Activated CD8-positive, alpha-beta memory T cell treated with anti-CD3 and anti-CD28 coated beads for 4 hours (primary cell): ENCODE measurements at regions not wholly inside any gene's neighbourhood (a gene's known extent, or its start where the extent isn't known, plus 50 kb on each side); places are given as distances from the start of the nearest gene placed in this dataset.

ENCODE experiments used
- DNase-seq, 2 donors: peaks; one replicate each; pipeline ENCODE4 v3.0.0-alpha.2; 2020; ENCODE audit warnings: low read depth in 2 of 2

- DNase-seq, result no peak
Measured at GRCh38 chr9:78860801-78861475, 564.0 kb downstream of the PSAT1 start.

DNA sequence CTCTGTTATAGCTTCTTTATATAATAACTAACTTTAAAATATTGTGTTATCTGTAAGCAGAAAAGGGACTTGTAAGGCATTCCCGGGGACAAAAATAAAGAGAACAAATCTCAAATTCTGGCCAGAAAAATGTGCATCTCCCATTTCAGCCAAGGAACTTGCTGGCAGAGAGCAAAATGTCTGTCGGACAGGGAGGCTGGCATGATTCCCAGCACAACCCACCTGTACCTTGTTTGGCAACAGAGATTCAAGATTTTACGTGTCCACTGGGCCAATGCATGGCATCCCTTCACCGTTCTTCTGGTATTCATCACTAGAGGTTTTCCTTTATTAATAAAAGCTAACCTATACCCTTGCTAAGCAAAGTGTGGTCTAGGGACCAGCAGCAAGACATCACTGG, 566.6 kb downstream of the PSAT1 start:
- no peak for DNase-seq

DNA sequence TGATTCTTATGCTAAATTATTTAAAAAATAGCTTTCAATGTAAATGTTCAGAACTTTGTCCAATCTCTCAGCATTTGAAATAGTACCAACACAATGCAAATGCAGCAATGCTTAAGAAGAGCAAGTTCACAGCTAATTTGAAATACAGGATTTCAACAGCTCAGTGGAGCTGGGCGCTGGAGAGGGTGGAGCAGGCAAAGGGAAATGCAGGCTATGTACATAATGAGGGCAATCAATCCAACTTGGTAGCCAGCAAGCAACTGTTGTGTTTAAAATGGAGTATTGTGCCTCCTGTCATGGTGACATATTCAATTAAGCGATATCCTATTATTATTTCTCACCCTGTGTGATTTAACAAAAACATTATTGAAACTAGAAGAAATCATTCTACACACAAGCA, 568.8 kb downstream of the PSAT1 start:
- no peak for DNase-seq

GRCh38 chr9:78866207-78867132, 569.5 kb downstream of the PSAT1 start:
- no peak for DNase-seq

- no peak for DNase-seq
Measured at GRCh38 chr9:78871086-78871451, 574.1 kb downstream of the PSAT1 start.

GRCh38 chr9:78871452-78872331, 574.8 kb downstream of the PSAT1 start:
- no peak for DNase-seq

GRCh38 chr9:78874061-78874460, 577.1 kb downstream of the PSAT1 start:
- DNase-seq, result no peak

- no peak for DNase-seq
Measured at GRCh38 chr9:78879324-78880100, 582.6 kb downstream of the PSAT1 start.

GRCh38 chr9:78881295-78881694, 584.4 kb downstream of the PSAT1 start:
- DNase-seq, result no peak

- DNase-seq, result no peak
Measured at GRCh38 chr9:78882481-78882880, 585.6 kb downstream of the PSAT1 start.

GRCh38 chr9:78884611-78885150, 587.8 kb downstream of the PSAT1 start:
- no peak for DNase-seq

- DNase-seq, result no peak
Measured at GRCh38 chr9:78892182-78892581, 595.3 kb downstream of the PSAT1 start.

DNA sequence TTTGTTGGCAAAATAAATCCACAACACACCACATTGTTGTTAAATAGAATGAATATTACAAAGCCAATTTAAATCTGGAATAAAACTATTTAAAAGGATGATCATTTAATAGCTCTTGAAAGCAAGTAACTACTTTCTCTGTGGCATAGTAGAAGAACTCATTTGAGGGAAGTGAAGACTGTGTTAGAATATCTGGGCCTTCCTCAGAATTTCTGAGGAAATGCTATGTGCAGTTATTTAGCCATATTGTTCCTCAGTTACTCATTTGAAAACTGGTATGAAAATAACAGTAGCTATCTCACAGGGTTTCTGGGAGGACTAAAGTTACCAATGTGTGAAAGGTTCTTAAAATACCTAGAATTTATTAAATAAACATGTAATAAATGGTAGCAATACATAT, 595.8 kb downstream of the PSAT1 start:
- no peak for DNase-seq

- DNase-seq, result no peak
Measured at GRCh38 chr9:78893774-78894401, 597.0 kb downstream of the PSAT1 start.

DNA sequence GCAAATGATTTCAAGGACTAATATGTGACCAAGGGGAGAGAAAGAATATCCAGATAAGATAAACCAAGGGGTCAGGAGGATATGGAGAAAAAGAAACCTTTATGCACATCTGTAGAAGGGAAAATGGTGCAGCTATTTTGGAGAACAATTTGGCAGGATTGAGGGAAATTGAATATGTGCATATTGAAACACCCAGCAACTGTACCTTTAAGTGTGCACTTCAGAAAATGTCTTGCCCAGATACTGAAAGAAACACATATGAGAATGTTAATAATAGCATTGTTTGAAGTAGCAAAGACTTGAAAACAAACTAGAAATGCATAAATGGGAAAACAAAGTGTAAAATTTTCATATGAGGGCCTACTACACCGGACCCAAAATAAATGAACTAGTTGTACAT, 599.6 kb downstream of the PSAT1 start:
- no peak for DNase-seq

DNA sequence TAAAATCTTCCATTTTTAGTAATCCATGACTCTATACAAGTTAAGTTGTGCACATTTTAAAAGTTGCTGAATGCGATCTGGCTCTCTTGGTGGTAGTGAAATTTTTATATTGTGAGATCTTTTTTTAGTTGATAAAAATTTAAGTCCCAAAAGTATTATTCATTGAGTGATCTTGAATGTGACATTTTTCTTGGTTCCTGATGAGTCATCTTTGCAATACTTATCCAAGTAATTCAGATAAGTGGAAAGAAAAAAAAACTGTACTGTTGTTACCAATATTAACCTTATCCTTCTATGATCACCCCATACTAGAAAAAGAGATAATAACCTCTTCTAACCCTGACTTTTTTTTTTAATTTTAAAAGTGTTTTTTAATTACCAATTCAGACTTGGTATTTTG, 601.3 kb downstream of the PSAT1 start:
- no peak for DNase-seq

DNA sequence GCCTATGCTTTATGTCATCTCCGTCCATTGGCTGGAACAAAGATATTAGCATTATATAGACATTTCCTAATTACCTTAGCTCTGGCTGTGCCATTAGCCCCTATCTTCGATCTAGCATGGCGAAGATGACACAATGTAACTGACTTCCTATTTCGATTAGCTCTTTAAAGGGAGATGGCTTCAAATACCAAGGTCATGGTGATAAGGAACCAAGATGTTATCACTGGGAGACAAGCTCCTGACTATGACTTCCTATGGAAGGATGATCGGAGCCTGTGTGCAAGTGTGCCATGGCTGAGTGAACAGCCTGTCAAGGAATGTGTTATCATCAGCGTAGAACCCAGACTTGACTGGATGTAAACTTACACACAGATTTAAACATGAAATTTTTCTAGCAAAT, 602.1 kb downstream of the PSAT1 start:
- DNase-seq, result no peak

DNA sequence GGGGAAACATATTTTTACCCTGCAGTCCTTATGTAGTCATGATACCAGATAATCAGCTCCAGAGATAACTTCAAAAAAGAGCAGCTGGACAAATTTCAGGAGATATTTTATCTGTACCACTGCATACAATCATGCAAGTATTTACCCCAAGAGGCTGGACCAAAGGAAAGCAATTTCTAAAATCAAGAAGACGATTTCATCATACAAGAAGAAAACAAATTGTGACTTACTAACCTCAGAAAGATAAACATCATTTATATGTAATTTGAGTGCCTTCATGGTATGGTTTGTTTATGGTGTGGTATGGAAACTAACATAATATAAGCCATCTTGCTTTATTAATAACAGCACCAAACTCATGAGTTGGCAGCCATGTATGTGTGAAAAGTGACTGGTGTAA, 603.6 kb downstream of the PSAT1 start:
- DNase-seq, result no peak

DNA sequence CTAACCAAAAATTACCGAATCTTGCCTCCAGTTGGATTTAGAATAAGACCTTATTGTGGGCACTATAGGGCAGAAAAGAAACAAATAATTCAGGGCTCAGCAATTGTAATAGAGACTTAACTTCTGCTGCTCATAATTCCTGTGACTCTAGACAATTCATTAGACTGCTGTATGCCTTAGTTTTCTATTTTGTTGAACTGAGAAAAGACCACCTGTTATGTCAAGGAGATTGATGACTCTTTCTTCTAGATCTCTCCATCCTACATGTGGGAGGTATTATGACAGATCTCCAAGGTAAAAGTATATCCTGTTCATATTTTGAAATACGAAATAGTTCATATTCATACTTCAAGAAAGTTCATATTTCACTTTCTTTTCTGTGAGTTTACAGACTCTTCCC, 605.1 kb downstream of the PSAT1 start:
- DNase-seq, result no peak

GRCh38 chr9:78903581-78903980, 606.7 kb downstream of the PSAT1 start:
- DNase-seq, result no peak

DNA sequence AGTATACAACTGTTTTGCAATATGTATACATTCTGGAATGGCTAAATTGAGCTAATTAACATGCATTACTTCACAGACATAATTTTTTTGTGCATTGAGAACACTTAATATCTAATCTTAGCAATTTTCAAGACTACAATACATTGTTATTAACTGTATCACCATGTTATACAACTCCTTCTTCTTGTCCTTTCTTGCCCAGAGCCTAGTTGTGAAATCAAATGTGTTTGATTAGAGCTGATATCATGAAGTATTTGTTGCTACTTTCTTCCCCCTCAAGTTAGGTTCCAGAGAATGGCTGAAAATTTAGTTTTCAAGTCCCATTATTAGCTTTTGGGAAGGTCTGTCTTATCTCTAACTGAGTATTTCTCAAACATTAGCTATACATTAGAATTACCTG, 607.8 kb downstream of the PSAT1 start:
- DNase-seq, result no peak
